H1 (cell line): ENCODE measurements at regions not wholly inside any gene's neighbourhood (a gene's known extent, or its start where the extent isn't known, plus 50 kb on each side); places are given as distances from the start of the nearest gene placed in this dataset.

Experiments
- CTCF ChIA-PET: fragments of 300-600 bp; sonication (Branson Sonifier 250); formaldehyde crosslinking; loops from one replicate; lab custom pipeline; 2021; ENCODE audit not compliant: partially characterized antibody; lab: Charles Lee
- POLR2A ChIA-PET: fragments of 300-600 bp; sonication (Branson Sonifier 250); formaldehyde crosslinking; loops from one replicate; lab custom pipeline; 2021; ENCODE audit warnings: inconsistent platforms; ENCODE audit not compliant: partially characterized antibody; lab: Charles Lee
- DNase-seq, 2 experiments: peaks; one replicate each; pipeline versions ENCODE4 v3.0.0 to v3.0.0-alpha.2; 2010 to 2022; ENCODE audit warnings: low spot score in 2 of 2, low read depth in 1 of 2, mixed read lengths in 1 of 2
- FAIRE-seq: peaks from 2 replicates; lab custom pipeline; 2011; peaks lifted over from hg19 to GRCh38; lab: Jason Lieb, UNC
- H2AFZ ChIP-seq: 2 replicates; pipeline ENCODE4 v1.8.1; 2012; ENCODE audit warnings: low read length, inconsistent platforms
- H2AK5ac ChIP-seq: 2 replicates; pipeline ENCODE4 v1.6.1; 2013; ENCODE audit warnings: low read depth, low read length
- H2BK120ac ChIP-seq: replicated peaks from 2 replicates; pipeline ENCODE3; 2013; ENCODE audit warnings: low read depth, low read length, inconsistent platforms
- H2BK12ac ChIP-seq: 2 replicates; pipeline ENCODE4 v1.6.1; 2013; ENCODE audit warnings: low read depth, low read length
- H2BK15ac ChIP-seq: 2 replicates; pipeline ENCODE4 v1.6.1; 2013; ENCODE audit warnings: low read length
- H2BK20ac ChIP-seq: 2 replicates; pipeline ENCODE4 v1.6.1; 2013; ENCODE audit warnings: low read length
- H2BK5ac ChIP-seq: 2 replicates; pipeline ENCODE4 v1.6.1; 2013; ENCODE audit warnings: low read depth, low read length
- H3K14ac ChIP-seq: 2 replicates; pipeline ENCODE4 v1.6.1; 2013; ENCODE audit warnings: inconsistent platforms; ENCODE audit not compliant: insufficient read length
- H3K18ac ChIP-seq: 2 replicates; pipeline ENCODE4 v1.6.1; 2013; ENCODE audit warnings: low read length; ENCODE audit errors: extremely low read depth
- H3K23ac ChIP-seq: 2 replicates; pipeline ENCODE4 v1.6.1; 2013; ENCODE audit warnings: inconsistent platforms; ENCODE audit not compliant: insufficient read length
- H3K23me2 ChIP-seq: 2 replicates; pipeline ENCODE4 v1.6.1; 2013; ENCODE audit warnings: low read depth, low read length
- H3K27ac ChIP-seq: 2 replicates; pipeline ENCODE4 v1.6.1; 2011; ENCODE audit warnings: low read depth, low read length, inconsistent platforms
- H3K27me3 ChIP-seq, 4 experiments: replicated peaks in 1 of 4; 1 replicate in 1 of 4; 2 replicates in 3 of 4; pipeline versions ENCODE4 v1.6.1 to v1.8.1; 2011 to 2013; ENCODE audit warnings: low read length in 3 of 4, mild to moderate bottlenecking in 3 of 4, inconsistent platforms in 2 of 4, mixed read lengths in 2 of 4, moderate library complexity in 1 of 4; ENCODE audit not compliant: control insufficient read depth in 3 of 4, insufficient read depth in 3 of 4; ENCODE audit errors: extremely low read depth in 1 of 4
- H3K36me3 ChIP-seq, 4 experiments: 2 replicates each; pipeline versions ENCODE4 v1.6.1 to v1.8.1; 2011 to 2013; ENCODE audit warnings: mild to moderate bottlenecking in 4 of 4, low read length in 3 of 4, moderate library complexity in 2 of 4, control low read depth in 1 of 4, inconsistent platforms in 1 of 4; ENCODE audit not compliant: insufficient read depth in 4 of 4, control insufficient read depth in 2 of 4
- H3K4ac ChIP-seq: replicated peaks from 2 replicates; pipeline ENCODE3; 2013; ENCODE audit warnings: low read length, low read depth, mixed read lengths, inconsistent platforms; ENCODE audit not compliant: insufficient read length
- H3K4me1 ChIP-seq, 4 experiments: replicated peaks in 1 of 4; 1 replicate in 1 of 4; 2 replicates in 3 of 4; pipeline versions ENCODE4 v1.6.1 to v1.8.1; 2011 to 2013; ENCODE audit warnings: low read length in 3 of 4, inconsistent platforms in 2 of 4, mixed read lengths in 1 of 4; ENCODE audit not compliant: insufficient read depth in 4 of 4, control insufficient read depth in 3 of 4
- H3K4me2 ChIP-seq, 2 experiments: 2 replicates each; pipeline versions ENCODE4 v1.6.1 to v1.8.1; 2011 to 2013; ENCODE audit warnings: low read depth in 2 of 2, low read length in 2 of 2, control low read depth in 1 of 2, inconsistent platforms in 1 of 2, mild to moderate bottlenecking in 1 of 2; ENCODE audit not compliant: insufficient read depth in 1 of 2
- H3K4me3 ChIP-seq, 4 experiments: fragments of 200-600, 300-600 bp in 1 of 4; sonication (generic), shearing (Covaris generic), sonication (Bioruptor Twin) in 1 of 4; 2 replicates each; pipeline versions ENCODE4 v1.5.1 to v1.8.1; 2011 to 2016; ENCODE audit warnings: low read length in 4 of 4, low read depth in 3 of 4, control low read depth in 2 of 4, inconsistent platforms in 2 of 4, mild to moderate bottlenecking in 2 of 4, mixed read lengths in 1 of 4, moderate library complexity in 1 of 4; ENCODE audit not compliant: insufficient read depth in 2 of 4; ENCODE audit errors: extremely low read depth in 1 of 4
- H3K56ac ChIP-seq: replicated peaks from 2 replicates; pipeline ENCODE3; 2013; ENCODE audit warnings: low read depth, mild to moderate bottlenecking, mixed read lengths, low read length, inconsistent platforms; ENCODE audit not compliant: insufficient read length
- H3K79me1 ChIP-seq: 2 replicates; pipeline ENCODE4 v1.6.1; 2013; ENCODE audit warnings: low read depth, low read length, control low read depth
- H3K79me2 ChIP-seq, 2 experiments: 2 replicates each; pipeline versions ENCODE4 v1.6.1 to v1.8.1; 2012 to 2013; ENCODE audit warnings: low read length in 2 of 2, mild to moderate bottlenecking in 2 of 2, inconsistent platforms in 1 of 2; ENCODE audit not compliant: insufficient read depth in 2 of 2, control insufficient read depth in 1 of 2
- H3K9ac ChIP-seq, 4 experiments: replicated peaks in 1 of 4; 1 replicate in 1 of 4; 2 replicates in 3 of 4; pipeline versions ENCODE4 v1.6.1 to v1.8.1; 2011 to 2013; ENCODE audit warnings: low read depth in 3 of 4, low read length in 3 of 4, control low read depth in 2 of 4, mild to moderate bottlenecking in 2 of 4, moderate library complexity in 2 of 4, inconsistent platforms in 1 of 4; ENCODE audit errors: extremely low read depth in 1 of 4
- H3K9me3 ChIP-seq, 2 experiments: 2 replicates each; pipeline versions ENCODE4 v1.6.1 to v1.8.1; 2012 to 2013; ENCODE audit warnings: mild to moderate bottlenecking in 2 of 2, moderate library complexity in 2 of 2, control low read depth in 1 of 2, inconsistent platforms in 1 of 2, low read depth in 1 of 2, low read length in 1 of 2, mixed read lengths in 1 of 2; ENCODE audit not compliant: insufficient read depth in 2 of 2
- H4K20me1 ChIP-seq, 2 experiments: replicated peaks in 1 of 2; 2 replicates each; pipeline versions ENCODE3 to v1.8.1; 2011 to 2013; ENCODE audit warnings: inconsistent platforms in 2 of 2, low read length in 2 of 2, mild to moderate bottlenecking in 1 of 2; ENCODE audit not compliant: insufficient read depth in 2 of 2, control insufficient read depth in 1 of 2
- H4K5ac ChIP-seq: 2 replicates; pipeline ENCODE4 v1.6.1; 2013; ENCODE audit warnings: low read length, low read depth, mixed read lengths, inconsistent platforms; ENCODE audit not compliant: insufficient read length
- H4K8ac ChIP-seq: 2 replicates; pipeline ENCODE4 v1.8.0; 2013; ENCODE audit warnings: mild to moderate bottlenecking, moderate library complexity, low read length, inconsistent platforms; ENCODE audit not compliant: insufficient read depth; ENCODE audit errors: extremely low read depth
- H4K91ac ChIP-seq: replicated peaks from 2 replicates; pipeline ENCODE3; 2013; ENCODE audit warnings: low read length, mixed read lengths, inconsistent platforms; ENCODE audit not compliant: insufficient read length
- RAD21 ChIP-seq, 2 experiments: IDR thresholded peaks in 1 of 2; conservative IDR thresholded peaks in 1 of 2; 2 replicates each; pipeline ENCODE4 v1.6.1; 2011; ENCODE audit warnings: low read depth in 2 of 2, low read length in 2 of 2, improper control_type of control experiment in 1 of 2, inconsistent platforms in 1 of 2, mild to moderate bottlenecking in 1 of 2, moderate library complexity in 1 of 2
- YY1 ChIP-seq: IDR thresholded peaks from 2 replicates; pipeline ENCODE4 v1.6.1; 2011; ENCODE audit warnings: low read depth, mild to moderate bottlenecking, low read length
- WGBS, 2 experiments: shearing (Covaris generic) in 1 of 2; methylation state at CpG; one replicate each; pipeline versions ENCODE4 v1.1.6 to v1.1.7; 2013 to 2015; ENCODE audit warnings: low lambda C conversion rate in 2 of 2, mixed read lengths in 2 of 2, inconsistent platforms in 1 of 2, low coverage in 1 of 2, missing lambda C conversion rate in 1 of 2; ENCODE audit not compliant: insufficient replicate concordance in 2 of 2, insufficient coverage in 1 of 2, insufficient read length in 1 of 2; ENCODE audit errors: extremely low coverage in 1 of 2, missing lambda C conversion rate in 1 of 2; 5-methylcytosine and 5-hydroxymethylcytosine counted together

GRCh38 chr2:200186002-200186401, 120.5 kb upstream of the SPATS2L start:
- Histone ChIP-seq H3K4me1 (peaks cover 0 to 4% (median 0%) of the 10 kb centered on the region in 4 experiments; a peak in 1 of 7 replicates), H3K4ac (no peak overlapping the region), H3K14ac (no peak overlapping the region), H3K9ac (no peak overlapping the region), H2BK20ac (peak overlapping the region; percentile 74; the same call in 1 of the 2 replicates), H3K27me3 (no peaks in the 10 kb centered on the region; a peak in 1 of 7 replicates), H3K27ac (no peak overlapping the region), H3K56ac (no peak overlapping the region), H3K4me2 (no peak overlapping the region), H4K8ac (no peak overlapping the region), H3K36me3 (no peaks in the 10 kb centered on the region), H2AK5ac (peak overlapping the region; percentile 75; the same call in 1 of the 2 replicates), H3K79me1 (no peaks in the 10 kb centered on the region), H3K79me2 (no peaks in the 10 kb centered on the region), H4K91ac (no peak overlapping the region), H2BK5ac (no peak overlapping the region), H3K23ac (no peak overlapping the region), H4K20me1 (no peaks in the 10 kb centered on the region), H3K18ac (no peak overlapping the region; the same call in 1 of the 2 replicates), H3K9me3 (no peaks in the 10 kb centered on the region), H2BK15ac (0 out of 2 replicates have a peak overlapping the region, but pooled peaks have one; percentile 61), H4K5ac (no peak overlapping the region), H3K4me3 (no peak overlapping the region), H2AFZ (no peak overlapping the region), H2BK12ac (no peak overlapping the region), H2BK120ac (no peak overlapping the region), H3K23me2 (no peaks in the 10 kb centered on the region)
- ChIA-PET POLR2A (interaction anchor here (1.5 kb wide), 1 partner anchor 15 kb away, joined by 3 read pairs; no protein-coding TSS in a partner anchor), CTCF (no interaction called here)
- DNase-seq (no peak), FAIRE-seq (no peak)
- TF ChIP-seq RAD21 (IDR thresholded peaks at IDR 0.05 in 1 of 2, conservative IDR thresholded peaks at IDR 0.05 in 1 of 2; ENCODE audit: low read depth in 2 of 2, low read length in 2 of 2) (no peak), YY1 (no peak)
- WGBS, 2 experiments = 100% methylated on average over 1 of the region's 1 CpG; no CpG with 5 or more reads in 1 of the 2 experiments
